H1 (cell line): ENCODE measurements at regions not wholly inside any gene's neighbourhood (a gene's known extent, or its start where the extent isn't known, plus 50 kb on each side); places are given as distances from the start of the nearest gene placed in this dataset.

Source experiments
- NRF1 ChIP-seq: IDR thresholded peaks from 2 replicates; pipeline ENCODE4 v1.6.1; 2011; ENCODE audit warnings: mild to moderate bottlenecking, low read depth, low read length, improper control_type of control experiment
- SUZ12 ChIP-seq: fragments of 200-600 bp; sonication (generic); IDR thresholded peaks from 2 replicates; pipeline ENCODE4 v1.6.1; 2012; ENCODE audit warnings: mild to moderate bottlenecking, inconsistent platforms, low read length, moderate library complexity, mixed read lengths
- TF ChIP-seq, protein P1 (sequence below): fragments of 300-600 bp; sonication (generic); IDR thresholded peaks from 2 replicates; pipeline ENCODE4 v1.7.1; 2012; ENCODE audit warnings: low read length, moderate library complexity, mild to moderate bottlenecking, inconsistent platforms; ENCODE audit not compliant: insufficient replicate concordance

DNA sequence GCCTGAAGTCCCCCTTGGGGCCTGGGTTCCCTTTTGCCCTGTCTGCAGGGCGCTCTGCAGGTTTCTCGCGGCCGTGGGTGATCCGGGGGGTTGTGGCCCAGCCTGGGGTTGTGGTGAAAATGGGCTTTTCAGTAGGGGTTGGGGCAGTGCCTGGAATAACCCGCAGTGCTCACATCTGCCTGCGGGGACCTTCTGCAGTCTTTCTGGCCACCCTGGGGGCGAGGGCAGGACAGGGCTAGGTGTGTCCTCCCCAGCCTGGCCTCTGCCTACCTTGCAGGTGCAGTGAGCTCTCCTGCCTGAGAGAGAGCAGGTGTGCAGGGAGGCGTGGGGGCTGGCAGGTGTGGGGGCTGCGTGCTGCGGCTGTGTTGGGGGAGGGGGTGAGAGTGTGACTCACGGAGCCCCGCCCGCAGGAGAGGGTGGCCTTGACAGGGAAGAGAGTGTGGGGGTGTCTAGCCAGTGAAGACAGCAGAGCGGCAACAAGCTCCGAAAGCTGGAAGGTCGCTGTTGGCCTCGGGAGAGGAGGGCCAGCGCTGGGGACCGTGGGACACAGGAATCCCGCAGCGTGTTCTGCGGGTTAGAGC lies 131.4 kb downstream of the MRPL36 start (continued):
- TF ChIP-seq, protein P1, sequence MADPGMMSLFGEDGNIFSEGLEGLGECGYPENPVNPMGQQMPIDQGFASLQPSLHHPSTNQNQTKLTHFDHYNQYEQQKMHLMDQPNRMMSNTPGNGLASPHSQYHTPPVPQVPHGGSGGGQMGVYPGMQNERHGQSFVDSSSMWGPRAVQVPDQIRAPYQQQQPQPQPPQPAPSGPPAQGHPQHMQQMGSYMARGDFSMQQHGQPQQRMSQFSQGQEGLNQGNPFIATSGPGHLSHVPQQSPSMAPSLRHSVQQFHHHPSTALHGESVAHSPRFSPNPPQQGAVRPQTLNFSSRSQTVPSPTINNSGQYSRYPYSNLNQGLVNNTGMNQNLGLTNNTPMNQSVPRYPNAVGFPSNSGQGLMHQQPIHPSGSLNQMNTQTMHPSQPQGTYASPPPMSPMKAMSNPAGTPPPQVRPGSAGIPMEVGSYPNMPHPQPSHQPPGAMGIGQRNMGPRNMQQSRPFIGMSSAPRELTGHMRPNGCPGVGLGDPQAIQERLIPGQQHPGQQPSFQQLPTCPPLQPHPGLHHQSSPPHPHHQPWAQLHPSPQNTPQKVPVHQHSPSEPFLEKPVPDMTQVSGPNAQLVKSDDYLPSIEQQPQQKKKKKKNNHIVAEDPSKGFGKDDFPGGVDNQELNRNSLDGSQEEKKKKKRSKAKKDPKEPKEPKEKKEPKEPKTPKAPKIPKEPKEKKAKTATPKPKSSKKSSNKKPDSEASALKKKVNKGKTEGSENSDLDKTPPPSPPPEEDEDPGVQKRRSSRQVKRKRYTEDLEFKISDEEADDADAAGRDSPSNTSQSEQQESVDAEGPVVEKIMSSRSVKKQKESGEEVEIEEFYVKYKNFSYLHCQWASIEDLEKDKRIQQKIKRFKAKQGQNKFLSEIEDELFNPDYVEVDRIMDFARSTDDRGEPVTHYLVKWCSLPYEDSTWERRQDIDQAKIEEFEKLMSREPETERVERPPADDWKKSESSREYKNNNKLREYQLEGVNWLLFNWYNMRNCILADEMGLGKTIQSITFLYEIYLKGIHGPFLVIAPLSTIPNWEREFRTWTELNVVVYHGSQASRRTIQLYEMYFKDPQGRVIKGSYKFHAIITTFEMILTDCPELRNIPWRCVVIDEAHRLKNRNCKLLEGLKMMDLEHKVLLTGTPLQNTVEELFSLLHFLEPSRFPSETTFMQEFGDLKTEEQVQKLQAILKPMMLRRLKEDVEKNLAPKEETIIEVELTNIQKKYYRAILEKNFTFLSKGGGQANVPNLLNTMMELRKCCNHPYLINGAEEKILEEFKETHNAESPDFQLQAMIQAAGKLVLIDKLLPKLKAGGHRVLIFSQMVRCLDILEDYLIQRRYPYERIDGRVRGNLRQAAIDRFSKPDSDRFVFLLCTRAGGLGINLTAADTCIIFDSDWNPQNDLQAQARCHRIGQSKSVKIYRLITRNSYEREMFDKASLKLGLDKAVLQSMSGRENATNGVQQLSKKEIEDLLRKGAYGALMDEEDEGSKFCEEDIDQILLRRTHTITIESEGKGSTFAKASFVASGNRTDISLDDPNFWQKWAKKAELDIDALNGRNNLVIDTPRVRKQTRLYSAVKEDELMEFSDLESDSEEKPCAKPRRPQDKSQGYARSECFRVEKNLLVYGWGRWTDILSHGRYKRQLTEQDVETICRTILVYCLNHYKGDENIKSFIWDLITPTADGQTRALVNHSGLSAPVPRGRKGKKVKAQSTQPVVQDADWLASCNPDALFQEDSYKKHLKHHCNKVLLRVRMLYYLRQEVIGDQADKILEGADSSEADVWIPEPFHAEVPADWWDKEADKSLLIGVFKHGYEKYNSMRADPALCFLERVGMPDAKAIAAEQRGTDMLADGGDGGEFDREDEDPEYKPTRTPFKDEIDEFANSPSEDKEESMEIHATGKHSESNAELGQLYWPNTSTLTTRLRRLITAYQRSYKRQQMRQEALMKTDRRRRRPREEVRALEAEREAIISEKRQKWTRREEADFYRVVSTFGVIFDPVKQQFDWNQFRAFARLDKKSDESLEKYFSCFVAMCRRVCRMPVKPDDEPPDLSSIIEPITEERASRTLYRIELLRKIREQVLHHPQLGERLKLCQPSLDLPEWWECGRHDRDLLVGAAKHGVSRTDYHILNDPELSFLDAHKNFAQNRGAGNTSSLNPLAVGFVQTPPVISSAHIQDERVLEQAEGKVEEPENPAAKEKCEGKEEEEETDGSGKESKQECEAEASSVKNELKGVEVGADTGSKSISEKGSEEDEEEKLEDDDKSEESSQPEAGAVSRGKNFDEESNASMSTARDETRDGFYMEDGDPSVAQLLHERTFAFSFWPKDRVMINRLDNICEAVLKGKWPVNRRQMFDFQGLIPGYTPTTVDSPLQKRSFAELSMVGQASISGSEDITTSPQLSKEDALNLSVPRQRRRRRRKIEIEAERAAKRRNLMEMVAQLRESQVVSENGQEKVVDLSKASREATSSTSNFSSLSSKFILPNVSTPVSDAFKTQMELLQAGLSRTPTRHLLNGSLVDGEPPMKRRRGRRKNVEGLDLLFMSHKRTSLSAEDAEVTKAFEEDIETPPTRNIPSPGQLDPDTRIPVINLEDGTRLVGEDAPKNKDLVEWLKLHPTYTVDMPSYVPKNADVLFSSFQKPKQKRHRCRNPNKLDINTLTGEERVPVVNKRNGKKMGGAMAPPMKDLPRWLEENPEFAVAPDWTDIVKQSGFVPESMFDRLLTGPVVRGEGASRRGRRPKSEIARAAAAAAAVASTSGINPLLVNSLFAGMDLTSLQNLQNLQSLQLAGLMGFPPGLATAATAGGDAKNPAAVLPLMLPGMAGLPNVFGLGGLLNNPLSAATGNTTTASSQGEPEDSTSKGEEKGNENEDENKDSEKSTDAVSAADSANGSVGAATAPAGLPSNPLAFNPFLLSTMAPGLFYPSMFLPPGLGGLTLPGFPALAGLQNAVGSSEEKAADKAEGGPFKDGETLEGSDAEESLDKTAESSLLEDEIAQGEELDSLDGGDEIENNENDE = no peak
- TF ChIP-seq NRF1 (no peak), SUZ12 (0 out of 2 replicates have a peak, but pooled peaks have one; percentile 17)
